Nephron (organoid): ENCODE measurements at regions not wholly inside any gene's neighbourhood (a gene's known extent, or its start where the extent isn't known, plus 50 kb on each side); places are given as distances from the start of the nearest gene placed in this dataset.
"Not testable (repeated sequence)": the region's sequence is repeated elsewhere in the genome, so short reads cannot be mapped to it uniquely, and the experiment has no call there.

Experiments used
- H3K27ac Mint-ChIP-seq, 3 experiments: 2 replicates each; pipeline ENCODE4 v1.8.0; 2020; ENCODE audit warnings: mixed read lengths in 3 of 3, mild to moderate bottlenecking in 2 of 3, moderate library complexity in 1 of 3
- H3K27me3 Mint-ChIP-seq: 2 replicates; pipeline ENCODE4 v1.8.0; 2021; ENCODE audit warnings: low read depth, mild to moderate bottlenecking, moderate library complexity, mixed read lengths
- H3K36me3 Mint-ChIP-seq: 2 replicates; pipeline ENCODE4 v1.8.0; 2020; ENCODE audit warnings: low read depth, mixed read lengths
- H3K4me1 Mint-ChIP-seq: 2 replicates; pipeline ENCODE4 v1.8.0; 2020; ENCODE audit warnings: mixed read lengths
- H3K4me3 Mint-ChIP-seq, 3 experiments: 2 replicates each; pipeline ENCODE4 v1.8.0; 2020; ENCODE audit warnings: mild to moderate bottlenecking in 3 of 3, mixed read lengths in 3 of 3, moderate library complexity in 2 of 3
- H3K9me3 Mint-ChIP-seq: 2 replicates; pipeline ENCODE4 v1.8.0; 2020; ENCODE audit warnings: mixed read lengths
- CTCF ChIP-seq, 3 experiments: fragments of 200-600 bp; sonication (generic); IDR thresholded peaks; one replicate each; pipeline ENCODE4 v1.5.0; 2021; ENCODE audit warnings: antibody characterized with exemption in 3 of 3; ENCODE audit not compliant: unreplicated experiment in 3 of 3

GRCh38 chrX:77087529-77088169 lies 359.5 kb upstream of the FGF16 start:
- no peak for TF ChIP-seq CTCF (IDR thresholded peaks at IDR 0.05; ENCODE audit: unreplicated experiment in 3 of 3)
- Mint-ChIP-seq H3K4me3 (no peak overlapping the region), H3K4me1 (peaks cover 12% of the 10 kb centered on the region), H3K27me3 (no peaks in the 10 kb centered on the region), H3K36me3 (no peaks in the 10 kb centered on the region), H3K9me3 (peaks cover 26% of the 10 kb centered on the region), H3K27ac (peak overlapping the region in 2 of 3 experiments; percentile 37 to 43)

- H3K27ac Mint-ChIP-seq = peak overlapping the region in 2 of 3 experiments; percentile 37 to 43
- no peaks in the 10 kb centered on the region for H3K27me3 Mint-ChIP-seq
- no peak overlapping the region for H3K4me3 Mint-ChIP-seq
- H3K36me3 Mint-ChIP-seq = no peaks in the 10 kb centered on the region
- TF ChIP-seq CTCF (IDR thresholded peaks at IDR 0.05; ENCODE audit: unreplicated experiment in 3 of 3) = no peak
- H3K9me3 Mint-ChIP-seq = peaks cover 20% of the 10 kb centered on the region
- H3K4me1 Mint-ChIP-seq = peaks cover 12% of the 10 kb centered on the region
Observed at GRCh38 chrX:77088233-77088632, 359.0 kb upstream of the FGF16 start.

- H3K4me1 Mint-ChIP-seq = no peaks in the 10 kb centered on the region
- H3K27ac Mint-ChIP-seq = no peak overlapping the region
- H3K9me3 Mint-ChIP-seq = peaks cover 6% of the 10 kb centered on the region
- no peaks in the 10 kb centered on the region for H3K36me3 Mint-ChIP-seq
- TF ChIP-seq CTCF (IDR thresholded peaks at IDR 0.05; ENCODE audit: unreplicated experiment in 3 of 3) = no peak
- no peaks in the 10 kb centered on the region for H3K27me3 Mint-ChIP-seq
- no peak overlapping the region for H3K4me3 Mint-ChIP-seq
Observed at GRCh38 chrX:77114501-77114900, 332.7 kb upstream of the FGF16 start.

- no peak overlapping the region for H3K4me3 Mint-ChIP-seq
- peaks cover 12% of the 10 kb centered on the region for H3K9me3 Mint-ChIP-seq
- H3K27ac Mint-ChIP-seq = no peak overlapping the region
- H3K36me3 Mint-ChIP-seq = no peaks in the 10 kb centered on the region
- no peaks in the 10 kb centered on the region for H3K4me1 Mint-ChIP-seq
- H3K27me3 Mint-ChIP-seq = no peaks in the 10 kb centered on the region
- no peak for TF ChIP-seq CTCF (IDR thresholded peaks at IDR 0.05; ENCODE audit: unreplicated experiment in 3 of 3)
Observed at GRCh38 chrX:77118686-77119085, 328.5 kb upstream of the FGF16 start.

- no peaks in the 10 kb centered on the region for H3K27me3 Mint-ChIP-seq
- TF ChIP-seq CTCF (IDR thresholded peaks at IDR 0.05; ENCODE audit: unreplicated experiment in 3 of 3) = no peak
- no peak overlapping the region for H3K4me3 Mint-ChIP-seq
- H3K27ac Mint-ChIP-seq = no peak overlapping the region
- peaks cover 12% of the 10 kb centered on the region for H3K9me3 Mint-ChIP-seq
- H3K36me3 Mint-ChIP-seq = no peaks in the 10 kb centered on the region
- H3K4me1 Mint-ChIP-seq = no peaks in the 10 kb centered on the region
Observed at GRCh38 chrX:77119706-77120105, 327.5 kb upstream of the FGF16 start.

- H3K4me1 Mint-ChIP-seq, H3K27ac Mint-ChIP-seq, H3K27me3 Mint-ChIP-seq, H3K4me3 Mint-ChIP-seq, H3K36me3 Mint-ChIP-seq: not testable (repeated sequence)
- H3K9me3 Mint-ChIP-seq = peaks cover 22% of the 10 kb centered on the region
Observed at GRCh38 chrX:77123917-77124316, 323.3 kb upstream of the FGF16 start.

- H3K36me3 Mint-ChIP-seq, H3K4me3 Mint-ChIP-seq, H3K4me1 Mint-ChIP-seq, H3K27me3 Mint-ChIP-seq, H3K27ac Mint-ChIP-seq: not testable (repeated sequence)
- H3K9me3 Mint-ChIP-seq = peaks cover 31% of the 10 kb centered on the region
Observed at GRCh38 chrX:77127571-77127970, 319.6 kb upstream of the FGF16 start.
